Stomach (tissue), 4 donors: ENCODE measurements at regions not wholly inside any gene's neighbourhood (a gene's known extent, or its start where the extent isn't known, plus 50 kb on each side); places are given as distances from the start of the nearest gene placed in this dataset.

Source experiments
- EP300 ChIP-seq: sonication (generic); formaldehyde crosslinking; IDR thresholded peaks from one replicate; pipeline ENCODE4 v1.6.1; 2017; ENCODE audit warnings: antibody characterized with exemption
- POLR2A ChIP-seq, 4 donors: fragments of 450-650 bp; IDR thresholded peaks; one replicate each; pipeline ENCODE4 v1.6.1; 2016; ENCODE audit warnings: antibody characterized with exemption in 4 of 4, control low read depth in 2 of 4, mild to moderate bottlenecking in 1 of 4, moderate library complexity in 1 of 4
- POLR2AphosphoS5 ChIP-seq, 3 donors: sonication (generic); formaldehyde crosslinking; IDR thresholded peaks; one replicate each; pipeline ENCODE4 v1.6.1; 2016; ENCODE audit warnings: antibody characterized with exemption in 3 of 3
- TF ChIP-seq, protein P1 (sequence below), 7 experiments: fragments of 450-650 bp in 4 of 7; fragments of 200-600 bp in 3 of 7; sonication (generic) in 3 of 7; IDR thresholded peaks; one replicate each; pipeline ENCODE4 v1.5.1; 2016 to 2019; ENCODE audit warnings: antibody characterized with exemption in 7 of 7, control low read depth in 2 of 7, mild to moderate bottlenecking in 1 of 7

DNA sequence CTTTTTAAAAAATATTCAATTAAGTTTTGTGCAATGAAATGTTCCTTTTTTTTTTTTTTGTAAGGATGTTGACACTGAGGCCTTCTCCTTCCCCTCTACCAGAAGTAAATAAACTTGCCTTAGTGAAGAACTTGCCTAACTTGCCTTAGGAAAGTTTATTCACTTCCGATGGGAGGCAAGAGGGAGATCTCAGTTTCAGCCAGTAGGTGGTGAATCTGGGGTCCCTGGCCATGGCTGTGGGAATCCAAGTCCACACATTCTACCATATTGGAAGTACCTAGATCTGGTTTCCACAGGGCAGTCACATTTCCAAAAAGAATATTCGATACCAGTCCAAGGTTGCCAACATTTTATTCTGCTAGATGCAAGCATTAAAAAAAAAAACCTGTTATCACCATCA is 270.9 kb downstream of the CCSER2 start:
- TF ChIP-seq POLR2AphosphoS5 (IDR thresholded peaks at IDR 0.05) = no peak
- TF ChIP-seq EP300 = no peak
- TF ChIP-seq, protein P1, sequence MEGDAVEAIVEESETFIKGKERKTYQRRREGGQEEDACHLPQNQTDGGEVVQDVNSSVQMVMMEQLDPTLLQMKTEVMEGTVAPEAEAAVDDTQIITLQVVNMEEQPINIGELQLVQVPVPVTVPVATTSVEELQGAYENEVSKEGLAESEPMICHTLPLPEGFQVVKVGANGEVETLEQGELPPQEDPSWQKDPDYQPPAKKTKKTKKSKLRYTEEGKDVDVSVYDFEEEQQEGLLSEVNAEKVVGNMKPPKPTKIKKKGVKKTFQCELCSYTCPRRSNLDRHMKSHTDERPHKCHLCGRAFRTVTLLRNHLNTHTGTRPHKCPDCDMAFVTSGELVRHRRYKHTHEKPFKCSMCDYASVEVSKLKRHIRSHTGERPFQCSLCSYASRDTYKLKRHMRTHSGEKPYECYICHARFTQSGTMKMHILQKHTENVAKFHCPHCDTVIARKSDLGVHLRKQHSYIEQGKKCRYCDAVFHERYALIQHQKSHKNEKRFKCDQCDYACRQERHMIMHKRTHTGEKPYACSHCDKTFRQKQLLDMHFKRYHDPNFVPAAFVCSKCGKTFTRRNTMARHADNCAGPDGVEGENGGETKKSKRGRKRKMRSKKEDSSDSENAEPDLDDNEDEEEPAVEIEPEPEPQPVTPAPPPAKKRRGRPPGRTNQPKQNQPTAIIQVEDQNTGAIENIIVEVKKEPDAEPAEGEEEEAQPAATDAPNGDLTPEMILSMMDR (IDR thresholded peaks at IDR 0.05) = no peak
- TF ChIP-seq POLR2A (IDR thresholded peaks at IDR 0.05) = no peak
